GM23248 (cell line): ENCODE measurements at regions not wholly inside any gene's neighbourhood (a gene's known extent, or its start where the extent isn't known, plus 50 kb on each side); places are given as distances from the start of the nearest gene placed in this dataset.

Experiments
- EZH2 ChIP-seq: fragments of 200-600 bp; sonication (generic); IDR thresholded peaks from 2 replicates; pipeline ENCODE4 v1.6.1; 2018; ENCODE audit warnings: antibody characterized with exemption, mild to moderate bottlenecking; ENCODE audit not compliant: insufficient read depth, poor library complexity, severe bottlenecking
- EZH2phosphoT487 ChIP-seq: fragments of 200-600 bp; sonication (generic); IDR thresholded peaks from 2 replicates; pipeline ENCODE4 v1.6.1; 2018; ENCODE audit warnings: antibody characterized with exemption, moderate library complexity, mild to moderate bottlenecking, low read depth; ENCODE audit not compliant: insufficient read depth

GRCh38 chr5:40306869-40307487, 372.7 kb upstream of the PTGER4 start:
- TF ChIP-seq EZH2phosphoT487 (no peak), EZH2 (no peak)
